ENCODE measurements at regions not wholly inside any gene's neighbourhood (a gene's known extent, or its start where the extent isn't known, plus 50 kb on each side); places are given as distances from the start of the nearest gene placed in this dataset.

DNA sequence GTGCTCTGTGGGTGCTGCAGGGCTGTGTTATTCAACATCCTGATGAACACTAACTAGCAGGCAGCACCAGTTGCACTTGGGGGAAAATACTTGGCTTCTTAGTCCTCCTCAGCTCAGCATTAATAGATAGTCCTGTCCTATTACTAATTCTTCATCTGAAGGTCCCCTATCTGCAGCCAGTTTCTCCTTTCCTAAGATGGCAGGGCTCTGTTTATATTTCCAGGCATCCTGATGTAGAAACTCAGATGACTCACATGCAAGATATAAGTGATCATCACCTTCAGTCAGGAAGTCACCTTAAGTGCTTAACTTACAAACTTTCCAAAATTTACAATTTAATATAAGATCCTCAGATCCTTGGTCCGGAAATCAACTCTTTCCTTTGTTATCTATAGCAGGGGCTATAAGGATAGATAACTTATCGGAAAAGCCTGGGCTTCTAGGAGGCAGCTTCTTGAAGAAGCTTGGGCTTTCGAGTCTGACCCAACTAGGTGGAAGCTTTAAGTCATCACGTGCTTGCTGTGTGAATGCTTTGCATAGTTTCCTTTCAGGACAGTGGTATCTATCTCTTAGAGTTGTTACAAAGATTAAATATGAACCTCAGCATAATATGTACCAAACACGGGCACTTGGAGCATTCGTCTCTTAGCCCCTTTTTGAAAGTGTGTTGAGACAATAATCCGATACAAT is 181.0 kb upstream of the GRIP1 start:
- no peak for FAIRE-seq
- intact Hi-C loops (cut with DNase I), result no loop called here
- H3K36me3 ChIP-seq (ENCODE audit: control insufficient read depth in 2 of 3, insufficient read depth in 3 of 3, low read length in 3 of 3), result no peaks in the 10 kb centered on the region
- no peaks in the 10 kb centered on the region for H3K4me1 ChIP-seq (ENCODE audit: control insufficient read depth in 2 of 3, insufficient read depth in 2 of 3, low read depth in 1 of 3, low read length in 3 of 3)
- no peak overlapping the region for H3K9ac ChIP-seq (ENCODE audit: low read length in 3 of 3)
- H3K9me3 ChIP-seq (ENCODE audit: control insufficient read depth in 2 of 3, insufficient read depth in 1 of 3, low read length in 3 of 3), result no peaks in the 10 kb centered on the region
- no peak overlapping the region for H3K4me3 ChIP-seq (ENCODE audit: low read length in 3 of 3)
- no peaks in the 10 kb centered on the region for H3K27me3 ChIP-seq (ENCODE audit: control insufficient read depth, insufficient read depth, low read length)
- no peak overlapping the region for H3K27ac ChIP-seq (ENCODE audit: low read depth in 2 of 2, low read length in 2 of 2)
- no peak for DNase-seq
- TF ChIP-seq, protein P1, sequence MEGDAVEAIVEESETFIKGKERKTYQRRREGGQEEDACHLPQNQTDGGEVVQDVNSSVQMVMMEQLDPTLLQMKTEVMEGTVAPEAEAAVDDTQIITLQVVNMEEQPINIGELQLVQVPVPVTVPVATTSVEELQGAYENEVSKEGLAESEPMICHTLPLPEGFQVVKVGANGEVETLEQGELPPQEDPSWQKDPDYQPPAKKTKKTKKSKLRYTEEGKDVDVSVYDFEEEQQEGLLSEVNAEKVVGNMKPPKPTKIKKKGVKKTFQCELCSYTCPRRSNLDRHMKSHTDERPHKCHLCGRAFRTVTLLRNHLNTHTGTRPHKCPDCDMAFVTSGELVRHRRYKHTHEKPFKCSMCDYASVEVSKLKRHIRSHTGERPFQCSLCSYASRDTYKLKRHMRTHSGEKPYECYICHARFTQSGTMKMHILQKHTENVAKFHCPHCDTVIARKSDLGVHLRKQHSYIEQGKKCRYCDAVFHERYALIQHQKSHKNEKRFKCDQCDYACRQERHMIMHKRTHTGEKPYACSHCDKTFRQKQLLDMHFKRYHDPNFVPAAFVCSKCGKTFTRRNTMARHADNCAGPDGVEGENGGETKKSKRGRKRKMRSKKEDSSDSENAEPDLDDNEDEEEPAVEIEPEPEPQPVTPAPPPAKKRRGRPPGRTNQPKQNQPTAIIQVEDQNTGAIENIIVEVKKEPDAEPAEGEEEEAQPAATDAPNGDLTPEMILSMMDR (IDR thresholded peaks at IDR 0.05; ENCODE audit: borderline replicate concordance, extremely low read depth, insufficient read depth), result no peak

DNA sequence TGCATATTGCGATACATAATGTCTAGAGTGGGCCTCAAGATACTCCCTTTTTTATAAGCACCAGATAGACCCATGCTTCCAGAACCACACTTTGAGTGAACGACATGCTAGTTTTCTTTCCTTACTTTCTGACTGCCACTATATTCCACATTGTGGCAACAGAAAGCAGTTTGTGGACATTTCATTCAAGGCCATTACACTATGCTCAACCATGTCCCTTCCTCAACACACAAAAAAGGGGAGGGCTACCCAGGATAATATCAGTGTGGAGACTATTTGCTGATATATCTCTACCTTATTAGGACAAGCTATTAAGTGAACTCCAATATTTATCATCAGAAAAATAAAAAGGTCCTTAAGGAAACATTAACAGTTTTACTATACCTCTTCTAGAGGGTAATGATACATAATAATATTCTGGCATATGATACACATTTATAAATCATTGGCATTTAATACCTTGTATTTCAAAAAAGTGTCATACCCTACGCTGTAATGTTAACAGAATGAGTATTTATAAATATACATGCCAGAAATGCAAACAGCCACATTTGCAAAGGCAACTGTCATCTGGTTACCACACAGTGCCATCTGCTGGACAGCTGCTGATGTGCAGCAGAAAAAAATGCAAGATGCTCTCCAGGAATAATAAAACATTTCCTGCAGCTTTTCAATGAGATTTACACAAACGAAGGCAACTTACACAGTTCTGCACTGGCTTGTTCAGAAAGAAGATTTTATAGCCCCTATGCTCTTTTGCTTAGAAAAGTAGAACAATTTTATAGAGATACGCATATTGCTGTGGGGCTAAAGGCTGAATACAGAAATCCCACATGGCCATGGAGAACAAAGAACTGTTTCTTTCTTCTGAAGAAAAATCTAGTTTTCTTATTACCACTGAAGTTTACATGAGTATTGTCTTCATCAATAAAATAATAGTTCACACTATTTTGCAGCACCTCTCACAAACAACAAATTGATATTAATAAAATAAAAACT is 182.2 kb upstream of the GRIP1 start:
- peak; percentile 93 for FAIRE-seq
- intact Hi-C loops (cut with DNase I), result no loop called here

DNA sequence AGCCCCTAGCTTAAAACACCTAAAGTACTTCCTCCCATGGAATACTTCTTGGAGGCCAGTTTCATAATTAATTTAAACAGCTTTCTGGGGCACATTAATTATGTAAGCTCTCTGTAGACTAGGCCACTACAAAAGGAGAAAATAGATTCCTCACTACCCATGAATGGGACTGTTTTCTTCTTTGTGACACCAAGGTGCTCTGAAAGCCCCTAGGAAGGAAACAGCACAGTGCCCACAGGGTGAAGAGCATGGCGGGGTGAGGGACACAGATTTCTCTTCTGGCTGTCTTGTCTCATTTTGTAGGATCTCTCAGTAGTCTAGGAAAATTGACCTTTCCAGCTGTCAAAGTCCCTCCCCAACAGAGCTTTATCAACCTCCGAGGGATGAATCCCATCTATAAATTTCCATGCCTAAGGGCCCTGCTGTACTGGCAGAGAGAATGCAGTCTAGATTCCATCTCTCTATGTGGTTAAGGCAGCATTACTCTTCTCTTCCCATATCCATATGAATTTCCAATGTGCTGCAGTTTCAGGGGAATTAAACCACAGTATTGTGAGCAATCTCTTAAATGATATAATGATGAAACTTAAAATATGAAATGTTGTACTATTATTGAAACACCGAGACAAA is 183.6 kb upstream of the GRIP1 start:
- Histone ChIP-seq H3K9ac (ENCODE audit: low read length in 3 of 3) (no peak overlapping the region), H3K27ac (ENCODE audit: low read depth in 2 of 2, low read length in 2 of 2) (no peak overlapping the region), H3K36me3 (ENCODE audit: control insufficient read depth in 2 of 3, insufficient read depth in 3 of 3, low read length in 3 of 3) (no peaks in the 10 kb centered on the region), H3K4me3 (ENCODE audit: low read length in 3 of 3) (no peak overlapping the region), H3K27me3 (ENCODE audit: control insufficient read depth, insufficient read depth, low read length) (no peaks in the 10 kb centered on the region), H3K9me3 (ENCODE audit: control insufficient read depth in 2 of 3, insufficient read depth in 1 of 3, low read length in 3 of 3) (no peaks in the 10 kb centered on the region), H3K4me1 (ENCODE audit: control insufficient read depth in 2 of 3, insufficient read depth in 2 of 3, low read depth in 1 of 3, low read length in 3 of 3) (no peaks in the 10 kb centered on the region)
- TF ChIP-seq, protein P1 (IDR thresholded peaks at IDR 0.05; ENCODE audit: borderline replicate concordance, extremely low read depth, insufficient read depth), result no peak
- FAIRE-seq (no peak), DNase-seq (no peak)
- intact Hi-C loops (cut with DNase I), result no loop called here

More for the DNA sequence above, 182.2 kb upstream of the GRIP1 start:
- Histone ChIP-seq H3K9ac (ENCODE audit: low read length in 3 of 3) (no peak overlapping the region), H3K27me3 (ENCODE audit: control insufficient read depth, insufficient read depth, low read length) (no peaks in the 10 kb centered on the region), H3K27ac (ENCODE audit: low read depth in 2 of 2, low read length in 2 of 2) (no peak overlapping the region), H3K9me3 (ENCODE audit: control insufficient read depth in 2 of 3, insufficient read depth in 1 of 3, low read length in 3 of 3) (no peaks in the 10 kb centered on the region), H3K4me3 (ENCODE audit: low read length in 3 of 3) (no peak overlapping the region), H3K36me3 (ENCODE audit: control insufficient read depth in 2 of 3, insufficient read depth in 3 of 3, low read length in 3 of 3) (no peaks in the 10 kb centered on the region), H3K4me1 (ENCODE audit: control insufficient read depth in 2 of 3, insufficient read depth in 2 of 3, low read depth in 1 of 3, low read length in 3 of 3) (no peaks in the 10 kb centered on the region)
- peak; percentile 57 to 89 (median 70) for DNase-seq
- TF ChIP-seq, protein P1 (IDR thresholded peaks at IDR 0.05; ENCODE audit: borderline replicate concordance, extremely low read depth, insufficient read depth), result peak; percentile 88

All from kidney (tissue), 13 donors.